Naive thymus-derived CD4-positive, alpha-beta T cell (primary cell): ENCODE measurements at regions not wholly inside any gene's neighbourhood (a gene's known extent, or its start where the extent isn't known, plus 50 kb on each side); places are given as distances from the start of the nearest gene placed in this dataset.

Source experiments
- ATAC-seq: fragments of 150-1000 bp; cut with Tn5 transposase; 2 replicates; pipeline ENCODE4 v1.10.0; 2021; ENCODE audit warnings: mild to moderate bottlenecking, moderate library complexity
- CTCF ChIA-PET: fragments of 350-600 bp; sonication (Branson Sonifier 250); formaldehyde crosslinking; loops from one replicate; lab custom pipeline; 2021; ENCODE audit warnings: antibody characterized with exemption; lab: Charles Lee
- POLR2A ChIA-PET: fragments of 350-600 bp; sonication (Branson Sonifier 250); formaldehyde crosslinking; loops from one replicate; lab custom pipeline; 2021; ENCODE audit warnings: antibody characterized with exemption, inconsistent platforms; lab: Charles Lee
- DNase-seq, 9 donors: peaks; one replicate each; pipeline versions ENCODE4 v3.0.0 to v3.0.0-alpha.2; 2020 to 2022; ENCODE audit warnings: mixed read lengths in 1 of 9
- H3K27ac ChIP-seq: one replicate; pipeline ENCODE4 v1.7.0; 2013; ENCODE audit warnings: mild to moderate bottlenecking, low read depth, low read length, moderate library complexity
- H3K27me3 ChIP-seq, 2 donors: one replicate each; pipeline ENCODE4 v1.7.0; 2013; ENCODE audit warnings: low read length in 2 of 2, mild to moderate bottlenecking in 2 of 2, moderate library complexity in 2 of 2; ENCODE audit not compliant: control insufficient read depth in 2 of 2, insufficient read depth in 2 of 2
- H3K36me3 ChIP-seq, 3 experiments: 1 replicate in 2 of 3; 2 replicates in 1 of 3; pipeline ENCODE4 v1.7.0; 2013; ENCODE audit warnings: low read length in 3 of 3, mild to moderate bottlenecking in 3 of 3, moderate library complexity in 1 of 3; ENCODE audit not compliant: insufficient read depth in 3 of 3, control insufficient read depth in 2 of 3
- H3K4me1 ChIP-seq, 2 donors: one replicate each; pipeline ENCODE4 v1.7.0; 2013; ENCODE audit warnings: low read length in 2 of 2, mild to moderate bottlenecking in 2 of 2, moderate library complexity in 1 of 2; ENCODE audit not compliant: control insufficient read depth in 2 of 2, insufficient read depth in 2 of 2
- H3K4me3 ChIP-seq: 2 replicates; pipeline ENCODE4 v1.7.0; 2013; ENCODE audit warnings: mild to moderate bottlenecking, low read length
- H3K9me3 ChIP-seq, 3 experiments: 1 replicate in 2 of 3; 2 replicates in 1 of 3; pipeline ENCODE4 v1.7.0; 2013; ENCODE audit warnings: low read length in 3 of 3; ENCODE audit not compliant: control insufficient read depth in 2 of 3
- H3K27ac Mint-ChIP-seq, 9 donors: one replicate each; pipeline ENCODE4 v1.8.0; 2020 to 2022; ENCODE audit warnings: mixed read lengths in 9 of 9, mild to moderate bottlenecking in 8 of 9, moderate library complexity in 5 of 9, inconsistent platforms in 2 of 9
- H3K27me3 Mint-ChIP-seq, 5 donors: one replicate each; pipeline ENCODE4 v1.8.0; 2021 to 2022; ENCODE audit warnings: mixed read lengths in 5 of 5, mild to moderate bottlenecking in 1 of 5
- H3K36me3 Mint-ChIP-seq, 5 donors: one replicate each; pipeline ENCODE4 v1.8.0; 2020 to 2022; ENCODE audit warnings: mixed read lengths in 5 of 5, mild to moderate bottlenecking in 3 of 5, inconsistent platforms in 1 of 5
- H3K4me1 Mint-ChIP-seq, 7 donors: one replicate each; pipeline ENCODE4 v1.8.0; 2020 to 2022; ENCODE audit warnings: mixed read lengths in 7 of 7, mild to moderate bottlenecking in 3 of 7, inconsistent platforms in 1 of 7
- H3K4me3 Mint-ChIP-seq, 10 donors: one replicate each; pipeline ENCODE4 v1.8.0; 2020 to 2022; ENCODE audit warnings: mild to moderate bottlenecking in 10 of 10, mixed read lengths in 10 of 10, moderate library complexity in 6 of 10, inconsistent platforms in 2 of 10
- H3K9me3 Mint-ChIP-seq, 11 donors: one replicate each; pipeline ENCODE4 v1.8.0; 2020 to 2022; ENCODE audit warnings: mixed read lengths in 11 of 11, mild to moderate bottlenecking in 4 of 11, inconsistent platforms in 1 of 11, moderate library complexity in 1 of 11
- intact Hi-C, 2 donors: fragments of 100-400 bp; cut with micrococcal nuclease; formaldehyde crosslinking; loops; one replicate each; pipeline ENCODE4 v1.15.1; 2023

DNA sequence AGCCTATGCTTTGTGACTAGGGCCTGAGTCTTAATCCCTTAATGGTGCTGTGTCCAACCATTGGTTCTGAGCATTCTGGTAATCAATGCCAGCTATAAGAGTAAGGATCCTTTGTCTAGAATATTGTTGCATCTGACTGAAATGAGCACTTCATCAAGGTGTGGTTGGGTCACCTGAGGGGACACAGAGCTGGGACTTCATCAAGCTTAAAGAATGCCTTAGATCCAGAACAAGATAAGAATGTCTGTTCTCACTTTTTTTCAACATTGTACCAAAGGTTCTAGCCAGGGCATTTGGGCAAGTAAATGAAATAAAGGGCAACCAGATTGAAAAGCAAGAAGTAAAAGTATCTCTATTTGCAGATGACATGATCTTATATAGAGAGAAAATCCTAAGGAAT is 280.4 kb downstream of the MTERF1 start:
- ChIA-PET CTCF (no interaction called here), POLR2A (no interaction called here)
- H3K36me3 Mint-ChIP-seq = no peaks in the 10 kb centered on the region
- H3K4me1 ChIP-seq = no peaks in the 10 kb centered on the region
- H3K27ac ChIP-seq = no peak overlapping the region
- H3K27me3 ChIP-seq = no peaks in the 10 kb centered on the region
- intact Hi-C loops = no loop called here
- DNase-seq (no peak), ATAC-seq (no peak)
- H3K9me3 ChIP-seq = no peaks in the 10 kb centered on the region
- peaks cover 0 to 9% (median 0%) of the 10 kb centered on the region in 5 donors for H3K27me3 Mint-ChIP-seq
- no peak overlapping the region for H3K4me3 ChIP-seq
- no peak overlapping the region for H3K27ac Mint-ChIP-seq
- H3K9me3 Mint-ChIP-seq = peaks cover 0 to 8% (median 0%) of the 10 kb centered on the region in 11 donors
- no peaks in the 10 kb centered on the region for H3K36me3 ChIP-seq
- no peaks in the 10 kb centered on the region for H3K4me1 Mint-ChIP-seq
- H3K4me3 Mint-ChIP-seq = no peak overlapping the region

GRCh38 chr7:91603707-91604106 is 276.8 kb downstream of the MTERF1 start:
- no peak overlapping the region for H3K4me3 Mint-ChIP-seq
- POLR2A ChIA-PET = no interaction called here
- ATAC-seq = no peak

GRCh38 chr7:91608606-91609005 is 271.9 kb downstream of the MTERF1 start:
- no peak overlapping the region for H3K27ac ChIP-seq
- peaks cover 0 to 4% (median 0%) of the 10 kb centered on the region in 11 donors for H3K9me3 Mint-ChIP-seq
- H3K36me3 Mint-ChIP-seq = no peaks in the 10 kb centered on the region
- DNase-seq (no peak), ATAC-seq (no peak)
- H3K36me3 ChIP-seq = no peaks in the 10 kb centered on the region
- H3K4me3 ChIP-seq = no peak overlapping the region
- H3K4me3 Mint-ChIP-seq = no peak overlapping the region
- no peaks in the 10 kb centered on the region for H3K9me3 ChIP-seq
- H3K27me3 Mint-ChIP-seq = peaks cover 0 to 10% (median 2%) of the 10 kb centered on the region in 5 donors
- no peaks in the 10 kb centered on the region for H3K4me1 Mint-ChIP-seq
- H3K27ac Mint-ChIP-seq = no peak overlapping the region
- POLR2A ChIA-PET = no interaction called here
- H3K27me3 ChIP-seq = no peaks in the 10 kb centered on the region
- intact Hi-C loops = no loop called here
- no peaks in the 10 kb centered on the region for H3K4me1 ChIP-seq
- CTCF ChIA-PET = no interaction called here

More at GRCh38 chr7:91603707-91604106, 276.8 kb downstream of the MTERF1 start:
- no peak overlapping the region for H3K27ac ChIP-seq
- no peak overlapping the region for H3K4me3 ChIP-seq
- H3K27ac Mint-ChIP-seq = no peak overlapping the region
- H3K4me1 ChIP-seq = no peaks in the 10 kb centered on the region
- H3K27me3 ChIP-seq = no peaks in the 10 kb centered on the region
- no peaks in the 10 kb centered on the region for H3K36me3 Mint-ChIP-seq
- H3K36me3 ChIP-seq = no peaks in the 10 kb centered on the region
- no peaks in the 10 kb centered on the region for H3K4me1 Mint-ChIP-seq
- peaks cover 0 to 9% (median 4%) of the 10 kb centered on the region in 5 donors for H3K27me3 Mint-ChIP-seq
- H3K9me3 Mint-ChIP-seq = peaks cover 0 to 6% (median 0%) of the 10 kb centered on the region in 11 donors
- CTCF ChIA-PET = no interaction called here
- intact Hi-C loops = no loop called here
- no peak for DNase-seq
- no peaks in the 10 kb centered on the region for H3K9me3 ChIP-seq

DNA sequence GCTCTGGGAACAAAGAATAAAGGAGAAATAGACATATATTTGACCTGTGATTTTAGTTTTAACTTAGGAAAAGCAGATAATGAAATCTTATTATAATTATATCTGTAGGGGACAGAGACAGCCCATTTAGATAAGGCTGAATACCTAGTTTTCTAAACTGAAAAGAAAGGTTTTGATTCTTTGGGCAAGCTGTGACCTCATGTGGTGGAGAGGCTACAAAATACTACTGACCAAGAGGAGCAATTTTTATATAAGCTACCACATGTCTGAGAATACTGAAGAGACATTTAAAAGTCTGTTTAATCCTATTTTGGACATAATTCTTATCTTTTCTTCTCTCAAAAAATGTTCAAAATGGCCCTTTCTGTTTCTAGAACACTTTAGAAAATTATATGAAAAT is 271.0 kb downstream of the MTERF1 start:
- no peak overlapping the region for H3K4me3 Mint-ChIP-seq
- Histone ChIP-seq H3K4me1 (no peaks in the 10 kb centered on the region), H3K9me3 (no peaks in the 10 kb centered on the region), H3K27me3 (no peaks in the 10 kb centered on the region), H3K36me3 (no peaks in the 10 kb centered on the region), H3K4me3 (no peak overlapping the region), H3K27ac (no peak overlapping the region)
- no peaks in the 10 kb centered on the region for H3K36me3 Mint-ChIP-seq
- peaks cover 0 to 10% (median 0%) of the 10 kb centered on the region in 5 donors for H3K27me3 Mint-ChIP-seq
- ATAC-seq = no peak
- peaks cover 0 to 4% (median 0%) of the 10 kb centered on the region in 11 donors for H3K9me3 Mint-ChIP-seq
- intact Hi-C loops = no loop called here
- ChIA-PET CTCF (no interaction called here), POLR2A (no interaction called here)
- no peak overlapping the region for H3K27ac Mint-ChIP-seq
- H3K4me1 Mint-ChIP-seq = no peaks in the 10 kb centered on the region
- DNase-seq = no peak

DNA sequence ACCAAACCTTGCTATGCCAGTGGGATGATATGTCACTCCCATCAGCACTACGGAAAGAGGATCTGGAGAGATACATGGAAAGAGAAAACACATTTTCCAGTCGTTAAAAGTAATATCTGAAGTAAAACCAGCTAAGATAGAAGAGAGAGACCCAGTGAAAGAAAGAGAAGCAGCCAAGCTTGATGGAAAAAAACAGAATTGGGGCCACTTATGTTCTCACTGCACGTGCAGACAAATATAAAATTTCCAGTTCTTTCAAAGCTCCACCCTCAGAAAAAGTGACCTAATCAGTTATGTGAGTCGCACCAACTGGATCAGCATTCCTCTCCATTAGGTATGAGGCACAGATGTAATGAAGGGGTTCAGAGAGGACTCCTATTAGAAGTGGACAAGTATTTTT is 266.1 kb downstream of the MTERF1 start:
- Histone ChIP-seq H3K4me3 (no peak overlapping the region), H3K9me3 (no peaks in the 10 kb centered on the region), H3K27me3 (no peaks in the 10 kb centered on the region), H3K36me3 (no peaks in the 10 kb centered on the region), H3K27ac (no peak overlapping the region), H3K4me1 (no peaks in the 10 kb centered on the region)
- Mint-ChIP-seq H3K27ac (no peak overlapping the region), H3K27me3 (peaks cover 0 to 13% (median 7%) of the 10 kb centered on the region in 5 donors), H3K4me3 (no peak overlapping the region), H3K4me1 (no peaks in the 10 kb centered on the region), H3K36me3 (no peaks in the 10 kb centered on the region), H3K9me3 (peaks cover 0 to 4% (median 0%) of the 10 kb centered on the region in 11 donors)
- CTCF ChIA-PET = no interaction called here
- no peak for ATAC-seq
- DNase-seq = no peak
- POLR2A ChIA-PET = no interaction called here
- intact Hi-C loops = loop anchor here in 1 of 2 donors (5.0 kb wide), 1 partner anchor 48 kb away; no protein-coding TSS in a partner anchor

GRCh38 chr7:91618776-91619765 is 261.4 kb downstream of the MTERF1 start:
- no peaks in the 10 kb centered on the region for H3K36me3 Mint-ChIP-seq
- H3K4me3 ChIP-seq = no peak overlapping the region
- no peaks in the 10 kb centered on the region for H3K4me1 ChIP-seq
- H3K36me3 ChIP-seq = no peaks in the 10 kb centered on the region
- no peak overlapping the region for H3K4me3 Mint-ChIP-seq
- peaks cover 0 to 4% (median 0%) of the 10 kb centered on the region in 11 donors for H3K9me3 Mint-ChIP-seq
- H3K27ac ChIP-seq = no peak overlapping the region
- no peaks in the 10 kb centered on the region for H3K9me3 ChIP-seq
- intact Hi-C loops = no loop called here
- ATAC-seq (no peak), DNase-seq (no peak)
- no peaks in the 10 kb centered on the region for H3K27me3 ChIP-seq
- POLR2A ChIA-PET = no interaction called here
- H3K4me1 Mint-ChIP-seq = peaks cover 0 to 2% (median 0%) of the 10 kb centered on the region in 7 donors
- H3K27me3 Mint-ChIP-seq = peaks cover 0 to 15% (median 8%) of the 10 kb centered on the region in 5 donors
- CTCF ChIA-PET = no interaction called here
- no peak overlapping the region for H3K27ac Mint-ChIP-seq
